Thymus (tissue), 11 donors: ENCODE measurements at regions not wholly inside any gene's neighbourhood (a gene's known extent, or its start where the extent isn't known, plus 50 kb on each side); places are given as distances from the start of the nearest gene placed in this dataset.

ENCODE experiments used
- DNase-seq, 9 donors: peaks; one replicate each; pipeline ENCODE4 v3.0.0-alpha.2; 2013; ENCODE audit warnings: low spot score in 9 of 9, low read depth in 6 of 9, missing footprints in 1 of 9
- H3K27ac ChIP-seq, 2 donors: one replicate each; pipeline ENCODE4 v1.5.1; 2013; ENCODE audit warnings: control low read depth in 1 of 2, low read depth in 1 of 2, low read length in 1 of 2, mild to moderate bottlenecking in 1 of 2, moderate library complexity in 1 of 2
- H3K27me3 ChIP-seq, 2 donors: one replicate each; pipeline ENCODE4 v1.5.1; 2013; ENCODE audit warnings: low read length in 1 of 2; ENCODE audit not compliant: control insufficient read depth in 2 of 2, insufficient read depth in 1 of 2
- H3K36me3 ChIP-seq, 2 donors: one replicate each; pipeline ENCODE4 v1.5.1; 2013; ENCODE audit warnings: low read length in 1 of 2, mild to moderate bottlenecking in 1 of 2, moderate library complexity in 1 of 2; ENCODE audit not compliant: control insufficient read depth in 2 of 2, insufficient read depth in 2 of 2
- H3K4me1 ChIP-seq, 2 donors: one replicate each; pipeline ENCODE4 v1.5.1; 2013; ENCODE audit warnings: low read length in 2 of 2; ENCODE audit not compliant: control insufficient read depth in 2 of 2, insufficient read depth in 2 of 2
- H3K4me3 ChIP-seq, 2 donors: one replicate each; pipeline ENCODE4 v1.5.1; 2013; ENCODE audit warnings: low read length in 2 of 2, control low read depth in 1 of 2, mild to moderate bottlenecking in 1 of 2
- H3K9me3 ChIP-seq, 2 donors: one replicate each; pipeline ENCODE4 v1.5.1; 2013; ENCODE audit warnings: low read length in 1 of 2, mild to moderate bottlenecking in 1 of 2; ENCODE audit not compliant: control insufficient read depth in 2 of 2, insufficient read depth in 1 of 2
- WGBS: extraction: QIAGEN DNeasy Blood & Tissue Kit; methylation state at CpG from one replicate; pipeline ENCODE4 v1.1.7; 2013; 5-methylcytosine and 5-hydroxymethylcytosine counted together
- donor health status: healthy.

DNA sequence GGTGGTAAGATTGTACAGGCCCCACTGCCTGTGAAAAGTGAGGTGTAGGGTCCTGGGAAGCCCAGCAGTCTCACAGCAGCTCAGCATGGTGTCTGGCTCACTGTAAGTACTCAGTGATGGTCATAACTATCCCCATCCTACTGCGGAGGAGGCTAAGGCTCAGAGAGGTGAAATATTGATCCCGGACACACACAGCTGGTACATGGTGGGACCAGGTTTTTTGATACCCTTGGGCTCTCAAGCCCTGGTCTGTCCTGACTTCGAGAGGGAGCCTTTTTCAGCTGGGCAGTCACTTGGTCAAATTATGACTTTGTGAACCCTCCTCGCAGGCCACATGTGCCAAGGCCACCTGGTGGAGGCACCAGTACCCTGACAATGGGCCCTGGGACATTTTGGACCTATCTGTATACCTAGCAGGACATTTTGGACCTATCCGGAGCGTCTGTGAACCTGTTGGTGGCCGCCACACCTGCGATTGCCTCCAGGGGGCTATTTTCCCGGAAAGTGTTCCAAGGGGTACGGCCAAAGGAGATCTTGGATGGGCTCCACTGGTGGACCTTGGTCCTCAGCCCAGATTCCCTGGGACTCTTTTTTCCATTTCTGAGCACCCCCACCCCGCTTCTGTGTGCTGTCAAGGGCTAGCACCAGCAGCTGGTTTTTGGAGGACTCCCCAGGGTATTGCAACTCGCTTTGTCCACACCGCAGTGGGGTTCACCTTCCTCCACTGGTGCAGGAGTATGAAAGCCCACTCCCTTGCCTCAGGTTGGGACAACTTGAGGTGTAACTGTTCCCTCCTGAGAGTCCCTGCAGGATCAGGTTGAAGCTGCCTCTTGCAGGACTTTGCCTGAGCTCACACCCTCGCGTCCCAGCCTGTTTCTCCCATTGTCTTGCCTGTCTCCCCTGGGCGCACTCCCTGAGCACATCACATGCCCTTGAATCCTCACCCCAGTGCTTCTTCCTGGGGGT is 83.6 kb upstream of the NKD1 start:
- Histone ChIP-seq H3K27me3 (peaks cover 0 to 53% of the 10 kb centered on the region in 2 donors), H3K9me3 (no peaks in the 10 kb centered on the region), H3K27ac (no peak overlapping the region), H3K4me3 (no peak overlapping the region), H3K4me1 (peaks cover 12 to 17% of the 10 kb centered on the region in 2 donors), H3K36me3 (no peaks in the 10 kb centered on the region)
- no peak for DNase-seq
- 96% methylated on average over 16 of the region's 16 CpGs for WGBS

DNA sequence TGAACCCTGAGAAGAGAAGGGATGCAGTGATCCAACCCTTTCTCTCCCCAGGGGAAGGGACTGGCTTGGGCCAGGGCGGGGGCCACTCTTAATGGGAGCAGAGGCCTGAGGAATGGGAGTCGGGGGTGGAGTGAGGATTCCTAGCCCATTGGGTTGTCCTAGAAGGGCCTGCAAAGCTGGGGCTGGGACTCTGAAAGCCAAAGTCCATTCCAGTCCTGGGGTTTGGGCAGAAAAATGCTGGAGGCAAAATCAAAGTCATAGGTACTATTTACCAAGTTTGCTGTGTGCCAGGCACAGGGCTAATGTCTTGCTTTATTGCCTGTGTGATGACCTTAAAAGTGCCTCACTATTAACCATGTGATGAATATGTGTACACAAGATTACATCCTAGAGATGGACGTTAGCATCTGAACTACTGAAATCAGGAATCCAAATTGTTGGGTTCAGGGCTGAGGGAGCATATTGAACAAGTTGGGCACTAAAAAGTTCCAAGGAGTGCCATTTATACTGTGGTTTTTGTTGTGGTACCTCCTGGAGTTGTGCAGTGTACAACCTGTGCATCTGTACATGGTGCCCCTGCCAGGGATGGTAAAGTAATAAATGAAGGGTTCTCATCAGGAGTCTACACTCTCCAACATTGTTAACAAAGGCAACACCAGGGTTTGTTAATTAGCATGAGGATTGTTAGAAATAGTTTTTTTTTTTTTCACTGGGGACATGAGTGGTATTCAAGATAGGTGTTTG is 84.4 kb upstream of the NKD1 start:
- no peak for DNase-seq
- Histone ChIP-seq H3K27me3 (peaks cover 0 to 51% of the 10 kb centered on the region in 2 donors), H3K36me3 (no peaks in the 10 kb centered on the region), H3K4me1 (peaks cover 11 to 12% of the 10 kb centered on the region in 2 donors), H3K27ac (no peak overlapping the region), H3K4me3 (no peak overlapping the region), H3K9me3 (no peaks in the 10 kb centered on the region)
- 91% methylated on average over 3 of the region's 3 CpGs for WGBS

DNA sequence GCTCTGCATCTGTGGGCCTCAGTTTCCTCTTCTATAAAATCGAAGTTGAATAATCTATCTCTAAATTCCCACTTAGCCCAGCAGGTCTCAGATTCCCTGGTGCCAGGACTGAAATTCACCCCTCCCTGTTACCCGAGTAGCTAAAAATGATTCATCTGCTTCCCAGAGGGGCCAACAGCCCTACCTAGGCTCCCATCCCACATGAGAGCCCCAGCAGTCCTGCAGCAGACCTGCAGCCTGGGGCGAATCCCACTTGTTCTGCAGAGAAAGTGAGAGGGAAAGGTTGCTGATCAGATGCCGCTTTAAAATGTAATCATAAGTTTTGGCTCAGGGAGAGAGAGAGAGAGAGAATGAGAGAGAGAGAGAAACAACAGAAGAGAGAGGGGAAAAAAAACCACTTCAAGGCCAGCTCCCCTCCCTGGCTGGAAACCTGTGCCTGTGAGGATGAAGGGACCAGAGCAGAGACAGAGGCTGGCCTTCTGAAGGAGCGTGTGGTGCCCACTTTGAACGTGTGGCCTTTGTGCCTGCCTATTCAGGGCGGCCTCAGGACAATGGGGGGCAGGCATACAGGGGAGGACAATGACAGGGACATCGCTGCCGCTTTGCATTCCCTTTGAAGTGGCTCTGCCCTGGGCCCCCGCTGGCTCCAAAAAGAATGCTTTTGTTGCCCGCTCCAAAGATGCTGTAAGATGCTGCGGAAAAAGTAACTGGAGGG is 85.2 kb upstream of the NKD1 start:
- H3K9me3 ChIP-seq = no peaks in the 10 kb centered on the region

DNA sequence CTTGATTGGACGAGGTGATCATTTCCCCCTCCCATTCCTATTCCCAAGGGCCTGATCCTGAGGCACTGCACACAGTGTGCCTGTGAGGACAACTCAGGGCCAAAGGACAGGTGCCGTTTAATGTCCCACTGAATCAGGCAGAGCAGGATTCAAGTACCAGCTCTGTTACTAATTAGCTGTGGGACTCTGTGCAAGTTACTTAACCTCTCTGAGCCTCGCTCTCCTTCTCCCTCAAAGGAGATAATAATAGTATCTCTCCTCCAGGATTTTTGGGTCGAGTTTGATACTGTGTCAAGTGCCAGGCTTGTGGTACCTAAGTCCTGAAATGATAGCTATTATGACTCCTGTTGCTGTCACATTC is 86.8 kb upstream of the NKD1 start:
- WGBS = 92% methylated on average over 4 of the region's 4 CpGs
- Histone ChIP-seq H3K4me3 (no peak overlapping the region), H3K27ac (no peak overlapping the region), H3K36me3 (no peaks in the 10 kb centered on the region), H3K4me1 (no peaks in the 10 kb centered on the region), H3K27me3 (peaks cover 0 to 44% of the 10 kb centered on the region in 2 donors), H3K9me3 (no peaks in the 10 kb centered on the region)
- no peak for DNase-seq

More for the DNA sequence above, 85.2 kb upstream of the NKD1 start:
- WGBS = 84% methylated on average over 12 of the region's 12 CpGs
- DNase-seq = no peak
- H3K36me3 ChIP-seq = no peaks in the 10 kb centered on the region
- no peak overlapping the region for H3K4me3 ChIP-seq
- H3K27ac ChIP-seq = no peak overlapping the region
- peaks cover 0 to 46% of the 10 kb centered on the region in 2 donors for H3K27me3 ChIP-seq
- H3K4me1 ChIP-seq = peaks cover 5 to 6% of the 10 kb centered on the region in 2 donors

DNA sequence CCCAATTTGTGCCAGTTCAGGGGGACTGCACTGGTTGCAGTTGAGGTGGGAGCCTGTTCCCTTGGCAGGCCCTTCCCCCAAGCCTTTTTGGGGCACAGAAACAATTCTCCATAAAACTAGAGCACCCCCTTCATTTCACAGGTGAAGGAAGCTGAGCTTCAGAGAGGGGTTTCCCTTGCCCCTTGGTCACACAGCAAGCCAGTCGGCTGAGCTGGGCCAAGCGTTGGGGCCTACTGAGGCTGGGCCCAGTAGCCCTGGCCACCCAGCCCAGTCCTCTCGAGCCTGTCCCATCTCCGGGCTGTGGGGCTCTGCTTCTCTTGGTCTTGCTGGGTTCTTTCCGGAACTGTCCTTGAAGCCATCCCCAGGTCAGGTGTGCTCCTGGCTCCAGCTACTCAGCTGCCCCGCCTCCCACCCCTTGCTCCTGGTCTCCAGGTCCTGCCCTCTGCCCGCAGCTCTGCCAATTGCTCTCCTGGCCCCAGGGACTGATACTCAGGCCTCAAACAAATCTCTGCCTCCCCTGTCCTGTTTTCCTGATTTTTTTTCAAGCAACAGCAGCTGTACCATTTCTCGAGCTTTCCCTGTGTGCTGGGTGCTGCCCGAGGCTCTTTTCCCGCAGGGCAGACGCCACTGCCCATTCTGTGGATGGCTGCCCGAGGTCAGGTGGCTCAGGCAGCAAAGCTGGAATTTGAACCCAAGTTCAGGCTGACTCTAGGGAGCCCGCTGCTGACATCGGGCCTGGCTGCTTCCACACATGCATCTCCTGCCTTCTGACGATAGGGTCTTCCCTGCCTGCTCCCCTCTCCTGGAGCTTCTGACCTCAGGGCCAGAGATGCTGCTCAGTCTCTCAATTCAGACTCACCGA is 87.4 kb upstream of the NKD1 start:
- Histone ChIP-seq H3K27ac (no peak overlapping the region), H3K27me3 (peaks cover 0 to 41% of the 10 kb centered on the region in 2 donors), H3K4me1 (no peaks in the 10 kb centered on the region), H3K4me3 (no peak overlapping the region), H3K36me3 (no peaks in the 10 kb centered on the region), H3K9me3 (no peaks in the 10 kb centered on the region)
- WGBS = 97% methylated on average over 16 of the region's 16 CpGs
- DNase-seq = no peak

DNA sequence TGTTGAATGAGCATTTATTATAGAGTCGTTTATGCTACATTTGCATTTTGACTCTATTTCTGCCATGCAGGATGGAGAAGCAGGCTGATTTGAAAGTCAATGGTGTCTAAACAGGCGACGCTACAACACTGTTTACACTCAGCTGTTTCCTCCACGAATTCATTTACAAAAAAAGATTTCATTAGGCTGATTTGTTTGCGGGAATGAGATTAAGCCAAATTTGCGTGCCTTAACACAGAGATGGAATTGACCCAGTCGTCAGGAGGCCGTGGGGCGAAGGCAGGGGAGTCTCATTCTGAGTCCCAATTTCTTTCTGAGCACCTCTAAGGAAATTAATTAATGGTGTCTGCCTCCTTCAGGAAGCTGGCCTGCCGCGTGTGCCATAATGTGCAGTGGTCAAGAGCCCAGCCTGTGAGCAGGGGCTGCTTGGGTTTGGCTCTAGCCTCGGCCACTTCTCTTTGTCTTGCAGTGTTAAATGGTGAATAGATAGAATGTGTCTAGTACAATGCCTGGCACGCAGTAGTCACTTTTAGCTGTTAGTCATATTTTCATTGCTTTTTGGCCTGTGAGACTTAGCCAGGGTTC is 88.6 kb upstream of the NKD1 start:
- Histone ChIP-seq H3K4me1 (no peaks in the 10 kb centered on the region), H3K36me3 (no peaks in the 10 kb centered on the region), H3K27ac (no peak overlapping the region), H3K9me3 (no peaks in the 10 kb centered on the region), H3K27me3 (peaks cover 0 to 34% of the 10 kb centered on the region in 2 donors), H3K4me3 (no peak overlapping the region)
- DNase-seq = no peak
- 88% methylated on average over 13 of the region's 13 CpGs for WGBS

GRCh38 chr16:50458667-50459495 is 89.3 kb upstream of the NKD1 start:
- no peaks in the 10 kb centered on the region for H3K36me3 ChIP-seq
- no peaks in the 10 kb centered on the region for H3K9me3 ChIP-seq
- no peaks in the 10 kb centered on the region for H3K4me1 ChIP-seq
- no peak overlapping the region for H3K4me3 ChIP-seq
- no peak for DNase-seq
- WGBS = 83% methylated on average over 16 of the region's 16 CpGs
- H3K27me3 ChIP-seq = peaks cover 0 to 32% of the 10 kb centered on the region in 2 donors
- no peak overlapping the region for H3K27ac ChIP-seq
